Activated CD4-positive, alpha-beta T cell treated with anti-CD3 and anti-CD28 coated beads for 24 hours (primary cell): ENCODE measurements at regions not wholly inside any gene's neighbourhood (a gene's known extent, or its start where the extent isn't known, plus 50 kb on each side); places are given as distances from the start of the nearest gene placed in this dataset.

Source experiments
- DNase-seq, 2 donors: peaks; one replicate each; pipeline ENCODE4 v3.0.0-alpha.2; 2020; ENCODE audit warnings: low read depth in 2 of 2

GRCh38 chr12:96132819-96133218 is 61.4 kb upstream of the ELK3 start:
- DNase-seq: no peak

GRCh38 chr12:96134200-96134599 is 60.0 kb upstream of the ELK3 start:
- DNase-seq: no peak

DNA sequence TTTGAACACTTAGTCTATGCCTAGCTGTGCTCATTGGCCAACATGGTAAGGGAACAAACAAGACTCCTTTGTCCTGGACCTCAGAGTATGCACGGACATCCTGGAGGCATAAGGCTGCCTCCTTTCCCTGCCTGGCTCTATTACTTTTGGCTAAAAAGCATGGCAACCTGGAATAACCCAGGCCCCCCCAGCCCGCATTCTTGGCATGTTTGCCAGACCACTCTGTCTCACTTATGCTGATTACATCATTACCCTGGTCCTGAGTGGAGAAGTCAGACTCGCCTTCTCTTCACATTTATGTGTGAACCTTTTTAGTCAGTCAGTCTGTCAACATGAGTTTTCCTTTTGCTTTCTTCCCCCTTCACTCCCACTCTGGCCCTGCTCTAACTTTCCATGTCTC is 58.0 kb upstream of the ELK3 start:
- DNase-seq: no peak

- no peak for DNase-seq
Observed at GRCh38 chr12:96136725-96137378, 57.3 kb upstream of the ELK3 start.

DNA sequence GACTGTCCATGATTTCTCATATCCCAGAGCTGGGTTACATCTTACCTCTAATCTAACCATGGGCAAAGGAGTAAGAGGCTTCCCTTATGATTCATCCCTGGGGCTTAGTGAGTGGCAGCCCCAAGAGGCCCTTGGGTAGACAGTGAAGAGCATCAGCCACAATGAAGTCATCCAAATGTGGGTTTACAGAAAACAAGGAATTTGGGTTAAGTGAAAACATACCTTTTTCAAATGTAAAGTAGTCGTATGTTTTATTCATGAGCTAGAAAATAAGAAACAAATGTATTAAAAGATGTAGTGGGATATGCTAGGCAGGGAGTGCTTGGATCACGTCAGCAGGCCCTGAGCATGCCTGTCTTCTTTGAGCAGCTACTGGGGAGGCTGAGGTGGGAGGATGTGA is 54.0 kb upstream of the ELK3 start:
- DNase-seq: no peak

DNA sequence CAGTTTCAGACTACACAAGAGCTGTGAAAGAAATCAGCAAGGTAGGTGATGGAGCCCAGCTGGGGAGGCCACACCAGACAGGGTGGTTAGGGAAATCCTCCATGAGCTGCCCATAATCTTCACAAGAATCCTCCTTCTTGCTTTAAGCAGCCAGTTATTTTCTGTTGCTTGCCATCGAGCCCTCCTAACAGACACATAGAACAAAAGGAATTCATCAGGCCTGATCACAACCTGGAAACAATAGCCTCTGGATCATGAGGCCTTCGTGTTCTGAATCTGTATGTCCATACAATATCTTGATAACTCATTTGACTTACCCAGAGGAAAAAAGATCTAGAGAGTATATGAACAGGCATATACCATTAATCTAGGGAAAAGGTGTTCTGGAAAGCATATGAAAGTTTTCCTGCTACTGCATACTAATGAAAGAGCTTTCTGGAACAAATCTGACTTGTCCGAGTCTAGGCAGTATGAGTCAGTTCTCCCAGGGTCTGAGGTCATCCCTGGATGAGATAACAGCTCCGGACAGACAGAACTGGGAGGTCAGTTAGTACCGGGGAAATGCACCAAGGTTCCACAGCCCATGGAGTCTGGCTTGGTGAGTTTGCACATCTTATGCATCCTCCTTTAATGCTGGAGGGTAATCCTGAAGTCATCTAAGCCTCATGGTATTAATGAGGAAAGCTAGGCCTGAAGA is 52.8 kb upstream of the ELK3 start:
- DNase-seq: no peak

DNA sequence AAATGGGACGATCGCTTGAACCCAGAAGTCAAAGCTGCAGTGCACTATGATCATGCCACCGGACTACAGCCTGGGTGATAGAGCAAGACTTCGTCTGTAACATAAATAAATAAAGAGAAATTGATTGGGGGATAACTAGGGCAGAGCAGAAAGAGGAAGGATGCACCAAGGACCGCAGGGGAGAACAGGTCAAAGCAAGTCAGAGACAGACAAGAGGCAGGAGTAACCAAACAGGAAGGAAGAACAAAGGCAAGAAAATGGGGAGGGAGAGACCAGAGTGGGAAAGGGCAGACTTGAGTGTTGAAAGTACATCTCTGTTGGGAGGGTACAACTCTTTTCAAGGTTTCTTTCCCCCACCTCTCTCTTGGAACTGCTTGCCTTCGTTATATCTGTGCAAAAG is 50.8 kb upstream of the ELK3 start:
- DNase-seq: no peak

- DNase-seq: no peak
Observed at GRCh38 chr12:96143827-96144565, 50.2 kb upstream of the ELK3 start.
